ENCODE measurements at regions not wholly inside any gene's neighbourhood (a gene's known extent, or its start where the extent isn't known, plus 50 kb on each side); places are given as distances from the start of the nearest gene placed in this dataset.
"Not testable (repeated sequence)": the region's sequence is repeated elsewhere in the genome, so short reads cannot be mapped to it uniquely, and the experiment has no call there.

GRCh38 chr14:48096897-48097296 is 421.5 kb upstream of the MDGA2 start:
- TF ChIP-seq CTCF (conservative IDR thresholded peaks at IDR 0.05; ENCODE audit: low read length), result no peak
- H3K4me3 ChIP-seq (ENCODE audit: low read length), result no peak overlapping the region
- no peak for DNase-seq (ENCODE audit: low read depth)

- no peak for TF ChIP-seq CTCF (conservative IDR thresholded peaks at IDR 0.05; ENCODE audit: low read length)
- no peak for DNase-seq (ENCODE audit: low read depth)
- H3K4me3 ChIP-seq (ENCODE audit: low read length), result no peak overlapping the region
Observed at GRCh38 chr14:48086516-48086915, 411.1 kb upstream of the MDGA2 start.

GRCh38 chr14:48075487-48075886 is 400.1 kb upstream of the MDGA2 start:
- TF ChIP-seq CTCF (conservative IDR thresholded peaks at IDR 0.05; ENCODE audit: low read length), result no peak
- H3K4me3 ChIP-seq (ENCODE audit: low read length), result no peak overlapping the region
- DNase-seq (ENCODE audit: low read depth), result no peak

GRCh38 chr14:48052973-48053372 is 377.6 kb upstream of the MDGA2 start:
- no peak for DNase-seq (ENCODE audit: low read depth)
- no peak overlapping the region for H3K4me3 ChIP-seq (ENCODE audit: low read length)
- no peak for TF ChIP-seq CTCF (conservative IDR thresholded peaks at IDR 0.05; ENCODE audit: low read length)

- H3K4me3 ChIP-seq (ENCODE audit: low read length), result no peak overlapping the region
- TF ChIP-seq CTCF (conservative IDR thresholded peaks at IDR 0.05; ENCODE audit: low read length), result no peak
- no peak for DNase-seq (ENCODE audit: low read depth)
Observed at GRCh38 chr14:48035836-48036235, 360.4 kb upstream of the MDGA2 start.

GRCh38 chr14:48027115-48027514 is 351.7 kb upstream of the MDGA2 start:
- no peak overlapping the region for H3K4me3 ChIP-seq (ENCODE audit: low read length)
- no peak for TF ChIP-seq CTCF (conservative IDR thresholded peaks at IDR 0.05; ENCODE audit: low read length)
- no peak for DNase-seq (ENCODE audit: low read depth)

GRCh38 chr14:48023881-48024280 is 348.5 kb upstream of the MDGA2 start:
- no peak for DNase-seq (ENCODE audit: low read depth)
- TF ChIP-seq CTCF (conservative IDR thresholded peaks at IDR 0.05; ENCODE audit: low read length), result no peak
- H3K4me3 ChIP-seq (ENCODE audit: low read length), result no peak overlapping the region

- H3K4me3 ChIP-seq (ENCODE audit: low read length); DNase-seq (ENCODE audit: low read depth): not testable (repeated sequence)
Observed at GRCh38 chr14:48011484-48011883, 336.1 kb upstream of the MDGA2 start.

Data from AG10803 (cell line).